Epithelial cell of esophagus (primary cell): ENCODE measurements at regions not wholly inside any gene's neighbourhood (a gene's known extent, or its start where the extent isn't known, plus 50 kb on each side); places are given as distances from the start of the nearest gene placed in this dataset.

Source experiments
- DNase-seq: peaks from one replicate; pipeline ENCODE4 v3.0.0; 2010; ENCODE audit warnings: low read depth
- H3K4me3 ChIP-seq: 2 replicates; pipeline ENCODE4 v1.5.1; 2011; ENCODE audit warnings: mild to moderate bottlenecking, low read length, control low read depth
- TF ChIP-seq, protein P1 (sequence below): IDR thresholded peaks from 2 replicates; pipeline ENCODE4 v1.5.1; 2011; ENCODE audit warnings: low read depth, mild to moderate bottlenecking, low read length, control low read depth, inconsistent platforms; ENCODE audit not compliant: insufficient read depth; ENCODE audit errors: missing control alignments

DNA sequence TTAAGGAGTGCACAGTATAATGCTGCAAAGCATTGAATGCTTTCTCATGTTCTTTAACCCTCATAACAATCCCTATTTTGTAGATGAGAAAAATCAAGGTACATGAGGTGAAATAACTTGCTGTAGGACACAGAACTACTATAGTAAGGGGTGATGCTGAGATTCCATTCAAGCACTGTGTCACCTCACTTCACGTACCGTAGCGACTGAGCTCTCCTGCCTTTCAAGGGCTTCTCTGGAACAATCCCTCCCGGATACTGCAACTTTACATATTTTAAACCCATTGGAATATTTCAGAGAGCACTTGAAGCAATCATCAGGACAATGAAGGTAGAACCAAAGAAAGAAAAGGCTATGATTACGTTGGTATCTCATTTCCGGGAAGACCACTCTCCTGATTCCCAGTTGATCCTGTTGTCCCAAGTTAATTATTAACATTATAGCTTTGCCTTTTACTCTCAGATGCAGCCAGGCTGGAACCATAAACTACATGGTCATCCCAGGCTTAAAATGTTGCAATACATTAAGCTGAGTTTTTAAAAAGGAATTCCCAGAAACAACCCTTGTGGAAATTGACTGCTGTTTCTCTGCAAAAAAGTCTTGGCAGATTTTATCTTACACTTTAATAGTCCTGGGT lies 252.2 kb upstream of the IGF1R start:
- TF ChIP-seq, protein P1, sequence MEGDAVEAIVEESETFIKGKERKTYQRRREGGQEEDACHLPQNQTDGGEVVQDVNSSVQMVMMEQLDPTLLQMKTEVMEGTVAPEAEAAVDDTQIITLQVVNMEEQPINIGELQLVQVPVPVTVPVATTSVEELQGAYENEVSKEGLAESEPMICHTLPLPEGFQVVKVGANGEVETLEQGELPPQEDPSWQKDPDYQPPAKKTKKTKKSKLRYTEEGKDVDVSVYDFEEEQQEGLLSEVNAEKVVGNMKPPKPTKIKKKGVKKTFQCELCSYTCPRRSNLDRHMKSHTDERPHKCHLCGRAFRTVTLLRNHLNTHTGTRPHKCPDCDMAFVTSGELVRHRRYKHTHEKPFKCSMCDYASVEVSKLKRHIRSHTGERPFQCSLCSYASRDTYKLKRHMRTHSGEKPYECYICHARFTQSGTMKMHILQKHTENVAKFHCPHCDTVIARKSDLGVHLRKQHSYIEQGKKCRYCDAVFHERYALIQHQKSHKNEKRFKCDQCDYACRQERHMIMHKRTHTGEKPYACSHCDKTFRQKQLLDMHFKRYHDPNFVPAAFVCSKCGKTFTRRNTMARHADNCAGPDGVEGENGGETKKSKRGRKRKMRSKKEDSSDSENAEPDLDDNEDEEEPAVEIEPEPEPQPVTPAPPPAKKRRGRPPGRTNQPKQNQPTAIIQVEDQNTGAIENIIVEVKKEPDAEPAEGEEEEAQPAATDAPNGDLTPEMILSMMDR: no peak
- H3K4me3 ChIP-seq: no peak overlapping the region
- no peak for DNase-seq

DNA sequence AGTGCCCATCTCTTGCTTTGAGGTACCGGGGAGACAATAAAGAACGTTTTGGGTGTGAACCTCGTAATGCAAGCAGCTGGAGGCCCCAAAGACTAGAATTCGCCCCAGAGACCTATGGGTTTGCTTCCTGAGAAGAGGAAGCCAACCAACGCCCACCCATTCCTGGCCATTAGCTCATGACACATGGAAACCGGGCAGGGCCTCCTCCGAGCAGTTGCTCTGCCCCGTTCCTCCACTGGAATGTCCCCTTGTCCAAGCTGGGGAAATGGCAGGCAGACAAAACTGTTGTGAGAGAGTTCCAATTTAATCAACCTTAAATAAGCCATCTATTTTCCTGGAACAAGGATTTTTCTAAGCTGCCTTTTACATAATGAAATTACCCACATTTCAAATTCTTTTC lies 250.9 kb upstream of the IGF1R start:
- no peak for DNase-seq
- TF ChIP-seq, protein P1: no peak
- no peak overlapping the region for H3K4me3 ChIP-seq

DNA sequence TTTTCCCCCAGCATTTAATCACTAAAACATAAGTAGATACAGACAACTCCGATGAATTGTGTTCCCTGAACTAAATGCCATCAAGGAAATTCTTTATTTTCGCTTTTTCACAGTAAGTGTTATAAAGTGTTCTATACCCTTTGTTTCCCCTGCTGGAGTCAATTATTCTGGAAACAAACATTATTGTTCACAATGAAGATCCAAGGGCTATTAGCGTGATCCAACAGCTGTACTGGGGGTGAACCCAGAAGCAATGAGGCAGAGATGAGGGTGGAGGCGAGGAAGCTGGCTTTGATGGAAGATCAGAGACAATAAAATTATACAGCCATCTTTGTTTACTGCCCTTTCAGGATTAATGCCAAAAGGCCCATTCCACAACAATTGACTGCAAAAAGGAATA lies 250.3 kb upstream of the IGF1R start:
- no peak for DNase-seq
- no peak overlapping the region for H3K4me3 ChIP-seq
- TF ChIP-seq, protein P1: no peak

DNA sequence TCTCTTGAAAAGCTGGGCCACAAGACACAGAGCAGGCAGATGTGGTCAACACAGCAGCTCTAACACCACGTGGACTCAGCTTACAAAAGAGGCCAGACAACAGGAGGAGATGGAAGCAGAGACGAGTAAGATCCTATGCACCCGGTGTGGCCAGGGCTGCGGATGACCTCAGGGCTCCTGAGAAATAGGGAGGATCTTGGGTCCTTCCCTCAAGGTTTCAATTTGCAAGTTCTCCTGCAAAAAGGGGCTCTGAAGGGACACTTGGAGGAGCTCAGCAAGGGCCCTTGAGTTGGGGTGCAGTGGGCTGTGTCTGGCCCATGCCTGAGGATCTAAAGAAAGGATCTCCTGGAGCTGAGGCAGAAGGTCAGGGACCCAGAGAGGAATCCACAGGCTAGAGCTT lies 249.5 kb upstream of the IGF1R start:
- TF ChIP-seq, protein P1: no peak
- H3K4me3 ChIP-seq: no peak overlapping the region
- DNase-seq: no peak

DNA sequence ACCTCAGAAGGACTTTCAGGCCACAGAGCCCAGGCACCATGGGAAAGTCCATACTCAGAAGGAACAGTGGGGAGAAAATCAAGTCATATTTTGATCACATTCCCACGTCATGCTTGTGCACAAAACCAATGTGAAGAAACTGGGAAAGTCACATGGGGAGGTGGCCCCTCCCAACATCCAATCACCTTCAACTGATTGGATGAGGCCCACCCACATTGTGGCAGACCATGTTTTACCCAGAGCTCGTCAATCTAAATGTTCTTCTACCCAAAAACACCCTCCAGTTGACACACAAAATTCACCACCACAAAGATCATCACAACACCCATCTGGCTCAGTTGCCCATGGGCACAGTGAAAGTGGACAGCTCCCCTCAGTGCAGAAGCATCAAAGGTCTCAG lies 248.2 kb upstream of the IGF1R start:
- no peak for DNase-seq
- TF ChIP-seq, protein P1: no peak
- no peak overlapping the region for H3K4me3 ChIP-seq

DNA sequence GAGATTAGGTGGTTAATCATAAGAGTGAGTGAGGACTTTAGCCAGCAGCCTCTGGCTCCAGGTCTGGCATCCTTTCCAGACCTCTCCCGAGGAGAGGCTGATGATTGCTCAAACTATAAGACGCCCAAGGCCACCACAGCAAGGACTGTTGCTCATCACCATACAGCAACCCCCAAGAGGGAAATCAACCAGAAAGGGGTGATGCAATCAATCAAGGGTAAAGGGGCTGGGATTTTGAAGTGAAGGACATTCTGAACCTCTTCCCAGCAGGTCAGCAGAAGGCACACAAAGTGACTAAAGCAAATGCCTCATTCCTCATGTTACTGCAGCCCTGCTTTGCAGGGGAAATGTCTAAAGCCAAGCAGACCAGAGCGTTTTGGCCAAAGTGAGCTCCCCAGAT lies 247.3 kb upstream of the IGF1R start:
- TF ChIP-seq, protein P1: no peak
- H3K4me3 ChIP-seq: no peak overlapping the region
- no peak for DNase-seq

DNA sequence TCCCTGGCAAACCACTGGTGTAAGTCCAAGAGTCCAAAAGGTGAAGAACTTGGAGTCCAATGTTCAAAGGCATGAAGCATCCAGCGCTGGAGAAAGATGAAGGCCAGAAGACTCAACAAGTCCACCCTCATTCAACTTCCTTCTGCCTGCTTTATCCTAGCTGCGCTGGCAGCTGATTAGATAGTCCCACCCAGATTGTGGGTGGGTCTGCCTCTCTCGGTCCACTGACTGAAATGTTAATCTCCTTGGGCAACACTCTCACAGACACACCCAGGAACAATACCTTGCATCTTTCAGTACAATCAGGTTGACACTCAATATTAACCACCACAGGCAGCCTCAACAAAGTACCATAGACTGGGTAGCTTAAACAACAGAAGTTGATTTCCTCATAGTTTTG lies 245.9 kb upstream of the IGF1R start:
- no peak overlapping the region for H3K4me3 ChIP-seq
- TF ChIP-seq, protein P1: no peak
- no peak for DNase-seq
